ENCODE measurements at regions not wholly inside any gene's neighbourhood (a gene's known extent, or its start where the extent isn't known, plus 50 kb on each side); places are given as distances from the start of the nearest gene placed in this dataset.

- TF ChIP-seq CTCF (IDR thresholded peaks at IDR 0.05; ENCODE audit: control extremely low read depth in 1 of 3, insufficient read depth in 1 of 3, low read depth in 1 of 3, low read length in 3 of 3), result no peak
- TF ChIP-seq, protein P1, sequence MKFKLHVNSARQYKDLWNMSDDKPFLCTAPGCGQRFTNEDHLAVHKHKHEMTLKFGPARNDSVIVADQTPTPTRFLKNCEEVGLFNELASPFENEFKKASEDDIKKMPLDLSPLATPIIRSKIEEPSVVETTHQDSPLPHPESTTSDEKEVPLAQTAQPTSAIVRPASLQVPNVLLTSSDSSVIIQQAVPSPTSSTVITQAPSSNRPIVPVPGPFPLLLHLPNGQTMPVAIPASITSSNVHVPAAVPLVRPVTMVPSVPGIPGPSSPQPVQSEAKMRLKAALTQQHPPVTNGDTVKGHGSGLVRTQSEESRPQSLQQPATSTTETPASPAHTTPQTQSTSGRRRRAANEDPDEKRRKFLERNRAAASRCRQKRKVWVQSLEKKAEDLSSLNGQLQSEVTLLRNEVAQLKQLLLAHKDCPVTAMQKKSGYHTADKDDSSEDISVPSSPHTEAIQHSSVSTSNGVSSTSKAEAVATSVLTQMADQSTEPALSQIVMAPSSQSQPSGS (IDR thresholded peaks at IDR 0.05; ENCODE audit: low read length), result no peak
- no peak for TF ChIP-seq ZNF274 (IDR thresholded peaks at IDR 0.05; ENCODE audit: borderline replicate concordance, extremely low read depth, low read length)
- no peak for TF ChIP-seq SIN3A (conservative IDR thresholded peaks at IDR 0.05 in 1 of 2, IDR thresholded peaks at IDR 0.05 in 1 of 2; ENCODE audit: low read depth in 1 of 2, low read length in 2 of 2)
- no peak for TF ChIP-seq POLR2A (IDR thresholded peaks at IDR 0.05; ENCODE audit: control extremely low read depth in 1 of 2, low read depth in 2 of 2, low read length in 2 of 2)
- TF ChIP-seq EGR1 (IDR thresholded peaks at IDR 0.05; ENCODE audit: borderline replicate concordance, low read depth, low read length), result no peak
- no peak for TF ChIP-seq CREB1 (IDR thresholded peaks at IDR 0.05)
- no peak for TF ChIP-seq EP300 (IDR thresholded peaks at IDR 0.05; ENCODE audit: borderline replicate concordance in 1 of 2, low read depth in 2 of 2, low read length in 2 of 2)
- TF ChIP-seq TAF7 (optimal IDR thresholded peaks at IDR 0.05; ENCODE audit: borderline replicate concordance, low read depth, low read length), result no peak
- no peak for TF ChIP-seq RFX5 (IDR thresholded peaks at IDR 0.05; ENCODE audit: borderline replicate concordance, low read depth, low read length)
- TF ChIP-seq BRCA1 (IDR thresholded peaks at IDR 0.05; ENCODE audit: low read depth, low read length), result no peak
- no peak for TF ChIP-seq USF2 (IDR thresholded peaks at IDR 0.05; ENCODE audit: low read length)
- no peak for TF ChIP-seq HDAC2 (IDR thresholded peaks at IDR 0.05; ENCODE audit: borderline replicate concordance in 1 of 2, low read depth in 2 of 2, low read length in 2 of 2)
- TF ChIP-seq RAD21 (IDR thresholded peaks at IDR 0.05 in 1 of 2, conservative IDR thresholded peaks at IDR 0.05 in 1 of 2; ENCODE audit: low read depth in 2 of 2, low read length in 2 of 2), result no peak
Observed at GRCh38 chr7:19969859-19970493, 196.6 kb upstream of the TMEM196 start.

Data from H1 (cell line).